LoVo (cell line): ENCODE measurements at regions not wholly inside any gene's neighbourhood (a gene's known extent, or its start where the extent isn't known, plus 50 kb on each side); places are given as distances from the start of the nearest gene placed in this dataset.

Experiments
- DNase-seq: peaks from one replicate; pipeline ENCODE4 v3.0.0-alpha.2; 2016; ENCODE audit warnings: low spot score

DNA sequence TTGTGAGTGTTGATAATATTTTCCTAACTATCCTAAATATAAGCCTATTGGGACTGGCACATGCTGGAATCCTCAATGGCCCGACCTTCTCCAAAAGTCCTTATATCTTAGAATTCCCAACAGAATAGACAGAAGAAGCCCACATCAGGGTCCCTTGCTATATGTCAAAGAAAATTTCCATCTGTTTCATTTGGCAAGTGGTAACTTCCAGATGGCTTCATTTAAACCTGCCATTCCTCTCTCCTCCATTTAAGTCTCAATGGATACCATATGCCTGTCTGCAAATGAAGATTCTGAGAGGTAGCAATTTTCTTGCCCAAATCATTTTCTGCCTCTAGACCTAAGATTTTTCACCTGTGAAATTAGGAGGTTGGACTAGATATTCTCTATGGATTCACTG is 73.1 kb upstream of the KCNA4 start:
- no peak for DNase-seq

DNA sequence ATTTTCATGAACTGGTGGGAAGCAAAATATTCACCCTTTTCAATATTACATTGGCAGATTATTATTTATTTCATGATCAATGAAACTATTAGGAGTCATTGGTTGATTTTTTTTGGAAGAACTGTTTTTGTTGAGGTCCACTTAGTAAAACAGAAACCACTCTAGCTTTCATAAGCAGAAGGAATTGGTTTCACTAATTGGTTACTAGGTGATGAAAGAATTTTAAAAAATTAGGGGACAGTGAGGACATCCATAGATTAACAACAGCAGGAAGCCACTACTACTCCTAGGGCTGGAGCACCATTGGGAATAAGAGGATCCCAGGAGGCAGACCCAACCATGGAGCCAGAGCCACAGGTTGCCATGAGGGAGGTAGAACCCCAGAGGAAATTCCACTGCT is 74.4 kb upstream of the KCNA4 start:
- DNase-seq, result no peak

DNA sequence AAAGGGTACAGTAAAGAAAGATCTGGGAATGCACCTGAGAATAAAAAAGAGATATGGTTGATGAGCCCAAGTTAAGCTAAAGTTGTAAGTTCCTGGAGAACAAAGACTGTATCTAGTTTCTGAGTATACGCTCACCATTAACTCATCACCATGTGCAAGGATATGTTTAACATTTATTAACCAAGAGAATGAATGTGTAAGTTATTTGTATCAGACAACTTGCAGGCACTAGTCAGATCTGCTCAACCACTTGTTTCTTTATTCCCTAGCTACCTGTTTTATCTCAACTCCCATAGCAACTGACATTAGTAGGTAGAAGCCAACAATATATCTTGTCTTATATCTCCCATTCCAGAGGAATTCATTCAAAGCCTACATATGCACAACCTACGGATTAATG is 74.9 kb upstream of the KCNA4 start:
- no peak for DNase-seq

DNA sequence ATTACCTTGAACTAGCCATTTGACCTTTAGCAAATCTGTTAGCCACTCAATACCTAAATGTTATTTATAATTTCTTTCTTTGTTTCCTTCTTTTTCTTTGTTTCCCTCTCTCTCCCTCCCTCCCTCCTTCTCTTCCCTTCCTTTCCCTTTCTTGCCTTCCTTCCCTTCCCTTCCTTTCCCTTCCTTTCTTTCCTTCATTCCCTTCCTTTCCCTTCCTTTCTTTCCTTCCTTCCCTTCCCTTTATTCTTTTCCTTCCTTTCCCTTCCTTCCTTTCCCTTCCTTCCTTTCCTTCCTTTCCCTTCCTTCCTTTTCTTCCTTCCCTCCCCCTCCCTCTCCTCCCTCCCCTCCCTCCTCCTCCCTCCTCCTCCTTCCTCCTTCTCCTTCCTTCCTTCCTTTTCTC is 75.7 kb upstream of the KCNA4 start:
- no peak for DNase-seq

DNA sequence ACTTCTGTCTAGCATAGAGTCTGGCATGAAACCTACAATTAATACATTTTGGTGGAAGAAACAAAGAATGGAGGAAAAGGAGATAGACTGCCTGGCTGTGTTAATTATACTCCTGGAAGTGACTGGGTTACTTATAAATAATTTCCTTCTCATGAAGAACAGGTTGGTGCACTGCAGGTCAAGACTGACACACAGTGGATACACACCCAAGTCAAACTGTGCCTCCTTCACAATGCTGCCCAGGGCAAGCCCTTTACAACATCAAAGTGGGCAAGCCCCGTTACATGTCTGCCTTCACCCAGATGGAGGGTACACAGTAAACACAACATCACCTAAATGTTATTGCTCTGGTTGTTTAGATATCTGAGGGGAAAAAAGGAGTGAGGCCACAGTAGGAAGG is 83.7 kb upstream of the KCNA4 start:
- no peak for DNase-seq

DNA sequence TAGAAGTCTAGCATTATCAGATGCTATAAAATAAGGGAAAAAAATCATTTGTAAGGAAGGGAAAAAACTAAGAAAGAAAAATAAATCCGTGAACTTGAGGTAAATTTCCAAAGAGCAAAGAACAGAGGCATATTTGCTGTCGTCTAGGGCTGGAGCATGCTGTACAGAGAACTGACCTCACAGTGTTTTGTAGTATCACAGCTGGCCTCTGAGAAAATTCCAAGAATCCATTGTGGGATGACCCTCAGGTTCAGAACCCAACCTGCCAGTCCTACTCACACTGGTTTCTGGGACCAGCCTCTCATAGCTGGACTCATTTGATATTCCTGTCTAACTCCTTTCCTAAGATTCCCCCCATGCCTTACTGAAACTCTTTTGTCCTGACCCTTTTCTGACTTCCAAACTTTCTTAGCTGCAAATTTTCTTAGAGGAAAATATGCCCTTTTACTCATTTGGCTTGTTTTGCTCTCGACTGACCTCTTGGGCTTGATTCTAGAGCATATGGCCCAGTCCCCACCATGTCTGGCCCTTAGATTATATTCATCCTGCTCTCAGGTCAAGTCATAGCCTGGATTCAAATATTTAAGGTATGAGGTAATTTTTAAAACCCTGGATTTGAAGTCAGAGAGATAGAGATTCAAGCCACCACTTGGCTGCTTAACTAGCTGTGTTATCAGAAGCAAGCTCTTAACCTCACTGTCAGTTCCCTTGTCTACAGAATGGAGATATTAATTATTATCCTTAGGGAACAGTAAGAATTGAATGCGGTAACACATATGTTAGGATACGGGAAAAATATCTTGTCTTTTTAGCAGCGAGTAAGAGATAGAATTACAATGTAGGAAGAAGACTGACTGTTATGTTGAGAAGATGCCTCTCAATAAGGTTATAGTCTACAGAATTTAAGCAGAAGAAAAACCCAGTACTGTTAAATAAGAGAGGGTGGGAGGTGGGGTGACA is 89.7 kb upstream of the KCNA4 start:
- DNase-seq, result no peak

DNA sequence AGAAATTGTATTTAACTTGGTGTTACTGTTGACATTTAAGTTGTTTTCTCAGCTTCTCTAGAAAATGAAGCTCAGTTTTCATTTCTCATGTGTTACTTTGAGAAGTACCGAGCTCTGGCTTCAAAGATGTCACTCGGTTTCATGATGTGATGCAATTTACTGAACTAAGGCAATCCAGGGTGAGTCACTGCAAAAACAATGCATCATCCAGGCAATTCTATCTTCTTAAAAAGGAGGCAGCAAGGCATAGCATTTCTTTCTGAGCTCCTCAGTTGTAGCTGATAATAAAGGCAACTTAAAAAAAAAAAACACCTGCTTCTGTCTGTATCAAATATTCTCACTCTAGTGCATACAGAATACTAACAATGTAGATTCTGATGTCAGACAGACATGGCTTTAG is 91.1 kb upstream of the KCNA4 start:
- DNase-seq, result peak; percentile 47

DNA sequence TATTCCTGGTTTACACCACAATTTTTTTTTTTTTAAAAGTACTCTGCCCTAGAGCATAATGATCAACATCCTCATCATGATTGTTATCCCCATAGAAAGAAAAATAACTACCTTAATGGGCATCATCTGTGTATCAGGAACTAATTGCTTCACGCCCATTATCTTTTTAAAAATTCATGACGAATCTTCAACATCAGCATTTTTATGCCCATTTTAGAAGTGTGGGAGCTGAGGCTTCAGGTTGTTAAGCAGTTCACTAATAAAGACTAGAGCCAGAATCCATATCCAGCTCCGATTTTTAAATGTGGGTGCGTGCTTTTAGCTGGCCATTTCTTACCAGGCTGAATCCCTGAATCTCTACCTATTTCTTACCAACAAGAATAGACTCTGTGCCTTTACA is 92.9 kb upstream of the KCNA4 start:
- no peak for DNase-seq

DNA sequence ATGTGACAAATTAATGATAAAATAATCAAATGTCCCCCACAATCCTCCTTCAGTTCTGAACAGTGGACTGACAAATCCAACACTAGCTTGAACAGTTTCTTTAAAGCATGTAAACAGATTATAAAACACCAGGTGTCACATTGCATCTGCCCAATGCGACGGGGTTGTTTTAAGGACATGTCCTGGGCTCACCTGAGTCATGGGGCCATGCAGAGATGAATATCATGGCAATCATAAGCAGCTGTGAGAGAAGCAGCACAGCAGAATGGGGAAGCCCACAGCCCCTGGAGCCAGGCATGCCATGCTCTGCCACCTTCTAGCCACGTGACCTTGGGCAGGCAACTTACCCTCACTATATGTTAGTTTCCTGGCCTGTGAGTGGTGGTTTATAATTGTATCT is 93.9 kb upstream of the KCNA4 start:
- DNase-seq, result no peak

DNA sequence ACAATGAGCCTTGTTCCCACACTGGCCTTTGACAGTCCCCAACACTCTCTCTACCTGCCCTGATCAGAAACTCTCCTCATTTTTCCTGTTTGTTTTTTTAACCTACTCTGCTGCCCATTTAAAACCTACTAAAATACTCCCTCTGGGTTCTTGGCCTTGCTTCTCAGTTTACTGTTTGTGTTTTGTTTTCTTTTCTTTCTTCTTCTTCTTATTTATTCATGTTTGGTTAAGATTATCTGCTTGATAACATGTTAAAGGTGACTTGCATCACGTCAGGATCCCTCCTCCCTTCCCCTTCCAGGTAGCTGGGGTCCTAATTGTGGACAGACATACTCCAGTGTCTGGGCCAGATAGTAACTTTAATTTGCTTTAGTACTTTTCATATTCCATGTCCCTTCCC is 95.0 kb upstream of the KCNA4 start:
- no peak for DNase-seq

DNA sequence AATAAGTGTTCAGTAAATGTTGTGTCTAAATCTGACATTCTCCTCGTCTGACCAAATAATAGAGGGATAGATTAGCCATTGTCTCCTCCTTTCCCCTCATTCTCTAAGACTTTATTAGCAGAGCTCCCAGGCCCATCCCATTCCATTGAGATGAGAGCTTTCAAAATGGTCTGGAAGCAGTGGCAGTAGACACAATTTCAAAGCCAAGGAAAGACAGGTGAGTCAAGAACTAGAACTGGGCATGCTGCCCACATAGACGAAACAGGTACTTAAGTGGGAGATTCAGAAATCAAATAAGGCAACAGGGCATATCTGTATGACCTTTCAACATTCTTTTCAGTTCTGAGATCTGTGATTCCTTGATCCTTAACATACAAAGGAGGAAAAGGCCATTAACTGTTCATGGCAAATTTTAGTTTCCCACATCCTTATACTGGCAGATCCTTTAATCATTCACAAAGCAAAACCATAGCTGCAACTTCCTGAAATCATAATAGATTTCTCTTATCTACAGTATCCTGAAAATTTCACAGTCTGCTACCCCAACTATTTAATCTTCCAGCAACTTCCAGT is 96.6 kb upstream of the KCNA4 start:
- DNase-seq, result no peak

DNA sequence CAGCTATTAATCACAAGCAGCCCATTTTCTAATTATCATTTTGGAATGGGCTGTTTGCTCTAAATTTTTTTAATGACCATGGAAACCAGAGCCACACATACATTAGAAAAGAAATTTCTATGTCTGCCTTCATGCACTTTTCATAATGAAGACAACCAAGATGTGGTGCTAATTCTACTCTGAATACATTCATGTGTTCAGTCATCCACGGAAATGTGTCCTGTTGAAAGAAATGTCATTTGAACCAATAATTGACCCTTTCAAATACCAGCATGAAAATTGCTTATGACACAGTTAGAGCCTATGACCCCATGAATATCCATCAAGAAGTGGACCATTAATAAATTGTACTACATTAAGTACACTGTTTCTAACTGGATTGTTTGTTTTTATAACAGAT is 99.7 kb upstream of the KCNA4 start:
- no peak for DNase-seq

DNA sequence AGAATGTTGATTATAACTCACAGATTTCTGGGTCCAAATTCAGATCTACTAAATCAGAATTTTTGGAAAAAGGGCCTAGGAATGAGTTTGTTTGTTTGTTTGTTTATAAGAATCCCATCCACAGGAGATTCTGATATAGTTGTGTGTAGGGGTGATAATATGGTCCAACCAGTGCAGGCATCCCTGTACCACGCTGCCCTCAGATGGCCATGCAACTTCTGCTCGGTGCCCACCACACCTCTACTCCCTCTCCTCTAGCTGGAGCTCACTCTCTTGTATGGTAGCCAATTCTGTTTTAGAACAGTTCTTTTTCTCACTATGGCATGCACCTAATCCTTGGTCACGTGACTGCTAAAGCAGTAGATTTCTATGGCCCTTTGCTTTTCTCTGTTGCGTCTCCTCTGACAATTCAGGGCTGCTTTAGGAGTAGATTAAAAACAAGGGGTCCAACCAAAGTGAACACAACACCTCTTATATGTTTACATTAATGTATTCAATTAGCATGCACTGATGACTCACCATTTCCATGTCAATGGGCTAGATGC is 103.3 kb upstream of the KCNA4 start:
- DNase-seq, result no peak

DNA sequence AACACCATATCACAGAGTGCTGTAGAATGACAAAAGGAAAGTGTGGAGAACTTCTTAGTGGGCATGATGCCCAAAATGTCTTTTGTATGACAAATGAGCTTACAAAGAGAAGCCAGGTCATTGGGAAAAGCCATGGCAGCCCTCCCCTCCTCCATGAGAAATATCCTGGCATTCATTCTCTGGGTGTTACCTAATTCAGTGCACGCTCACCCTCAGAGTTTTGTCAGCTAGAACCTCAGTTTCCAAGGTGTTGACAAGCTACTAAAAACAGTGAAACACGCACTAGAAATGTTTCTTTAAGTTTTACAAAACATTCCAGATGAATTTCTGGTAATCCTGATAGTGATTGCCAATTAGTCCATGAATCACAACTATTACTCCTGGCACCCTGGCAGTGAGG is 105.4 kb upstream of the FSHB start:
- no peak for DNase-seq

DNA sequence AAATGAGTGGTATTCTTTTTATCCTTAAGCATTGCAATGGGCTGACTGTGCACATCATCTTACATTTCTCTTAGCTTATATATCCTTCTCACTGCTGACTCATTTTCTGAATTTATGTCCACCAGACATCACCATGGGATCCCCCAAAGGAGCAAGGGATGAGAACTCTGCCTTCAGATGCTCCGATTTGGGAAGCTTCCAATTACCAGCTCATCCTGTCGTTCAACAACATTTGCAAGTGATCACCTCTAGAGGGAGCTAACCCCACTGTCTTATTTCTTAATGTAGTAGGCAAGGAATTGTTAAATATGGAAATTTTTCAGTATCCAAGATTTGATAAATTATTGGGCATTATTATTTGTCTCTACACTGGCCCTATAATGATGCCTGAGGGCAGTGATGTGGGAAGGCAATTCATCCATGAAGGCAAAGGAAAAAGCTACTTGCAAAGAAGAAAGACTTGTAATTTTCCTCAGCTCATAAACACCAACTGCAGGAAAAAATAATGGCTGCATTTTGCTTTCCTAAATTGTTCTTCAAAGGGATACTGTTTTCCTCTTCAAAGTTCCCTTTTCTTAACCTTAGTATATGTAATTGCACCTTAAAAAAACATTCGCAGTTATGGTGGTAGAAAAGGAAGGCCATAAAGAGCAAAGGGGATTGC is 102.4 kb upstream of the FSHB start:
- DNase-seq, result peak; percentile 18

DNA sequence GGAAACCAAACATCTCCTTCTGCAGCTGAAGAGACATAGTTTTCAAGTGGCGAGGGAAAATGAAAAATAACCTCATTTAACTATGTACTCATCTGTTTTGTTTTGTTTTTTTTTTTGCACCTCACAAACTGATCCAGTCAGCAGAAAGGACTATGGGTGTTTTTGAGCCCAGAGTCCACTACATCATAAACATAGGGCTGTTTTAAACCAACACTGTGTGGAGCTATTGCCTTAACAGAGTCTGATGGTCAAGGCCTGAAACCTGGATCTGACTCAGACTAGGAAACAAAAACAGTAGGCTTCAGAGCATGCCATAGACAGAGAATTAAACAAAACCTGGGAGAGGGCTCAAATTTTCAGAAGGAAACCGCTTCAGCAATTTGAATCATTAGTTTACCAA is 99.3 kb upstream of the FSHB start:
- DNase-seq, result no peak

DNA sequence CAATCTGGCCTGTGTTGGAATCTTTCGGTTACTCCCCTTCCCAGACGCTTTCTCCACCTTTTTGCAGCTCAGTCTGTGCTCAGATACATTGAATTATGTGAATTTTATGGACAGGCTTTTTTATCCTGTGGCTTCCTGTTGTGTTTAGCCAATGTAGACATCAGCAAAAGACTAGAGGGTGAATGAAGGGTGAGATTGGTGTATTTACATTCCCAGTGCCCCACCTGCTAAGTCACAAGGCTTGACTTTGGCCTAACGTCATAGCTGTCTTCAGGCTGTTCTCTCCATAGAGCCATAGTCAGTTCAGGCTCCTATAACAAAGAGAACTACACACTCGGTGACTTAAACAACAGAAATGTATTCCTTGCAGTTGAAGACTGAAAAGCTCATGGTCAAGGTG is 97.5 kb upstream of the FSHB start:
- DNase-seq, result no peak

DNA sequence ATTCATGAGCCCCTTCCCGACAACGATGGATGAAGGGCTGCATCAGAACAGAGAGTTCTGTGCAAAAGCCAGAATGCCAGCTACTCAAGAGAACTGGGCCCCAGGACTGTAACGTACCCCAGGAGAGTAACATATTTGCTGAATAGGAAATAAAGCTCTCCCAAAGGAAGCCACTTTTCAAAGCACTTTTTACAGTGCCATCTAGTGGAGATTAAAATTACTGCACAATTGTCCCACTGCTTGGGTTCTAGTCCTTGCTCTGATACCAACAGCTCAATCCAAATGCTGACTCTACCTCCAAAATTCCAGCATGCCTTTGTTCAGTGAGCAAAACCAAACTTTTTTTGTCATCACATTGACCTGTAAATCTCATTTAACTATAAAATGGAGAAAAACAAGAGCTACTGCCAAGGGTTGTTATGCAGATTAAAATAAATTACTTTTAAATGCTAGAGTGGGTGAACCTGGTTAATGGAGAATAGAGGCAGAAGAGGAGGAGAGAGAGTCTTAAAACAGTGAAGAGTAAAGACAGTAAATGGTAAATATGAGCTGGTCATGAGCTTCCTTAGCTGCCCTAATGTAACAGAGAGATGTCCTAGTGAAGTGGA is 87.6 kb upstream of the FSHB start:
- DNase-seq, result peak; percentile 30

DNA sequence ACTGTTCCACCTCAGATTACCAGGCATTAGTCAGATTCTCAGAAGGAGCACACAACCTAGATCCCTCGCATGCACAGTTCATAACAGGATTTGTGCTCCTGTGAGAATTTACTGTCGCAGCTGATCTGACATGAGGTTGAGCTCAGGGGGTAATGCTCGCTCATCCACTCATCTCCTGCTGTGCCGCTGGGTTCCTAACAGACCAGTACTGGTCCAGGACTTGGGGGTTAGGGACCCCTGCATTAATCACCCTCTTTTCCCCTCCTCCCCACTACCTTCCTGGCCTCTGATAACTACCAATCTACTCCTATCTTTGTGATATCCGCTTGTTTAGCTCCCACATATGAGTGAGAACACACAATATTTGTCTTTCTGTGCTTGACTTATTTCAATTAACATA is 83.5 kb upstream of the FSHB start:
- DNase-seq, result no peak

DNA sequence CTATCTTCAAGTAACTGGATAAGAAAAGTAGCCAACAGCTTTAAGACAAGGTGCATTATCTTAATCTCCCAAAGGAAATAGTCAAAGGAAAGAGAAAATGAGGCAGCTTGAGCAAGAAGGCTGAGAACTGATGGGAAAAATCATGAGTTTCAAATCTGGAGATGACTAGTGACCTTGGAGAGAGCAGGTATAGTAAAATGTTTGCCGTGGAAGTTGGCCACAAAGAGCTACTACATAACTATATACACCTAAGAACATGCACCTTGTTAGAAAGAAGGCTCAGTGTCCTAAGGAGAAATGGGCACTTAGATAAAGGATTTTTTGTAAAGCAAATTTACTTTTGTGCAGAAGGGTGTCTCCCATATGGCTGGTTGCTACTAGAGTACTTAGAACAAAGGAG is 80.8 kb upstream of the FSHB start:
- DNase-seq, result no peak

DNA sequence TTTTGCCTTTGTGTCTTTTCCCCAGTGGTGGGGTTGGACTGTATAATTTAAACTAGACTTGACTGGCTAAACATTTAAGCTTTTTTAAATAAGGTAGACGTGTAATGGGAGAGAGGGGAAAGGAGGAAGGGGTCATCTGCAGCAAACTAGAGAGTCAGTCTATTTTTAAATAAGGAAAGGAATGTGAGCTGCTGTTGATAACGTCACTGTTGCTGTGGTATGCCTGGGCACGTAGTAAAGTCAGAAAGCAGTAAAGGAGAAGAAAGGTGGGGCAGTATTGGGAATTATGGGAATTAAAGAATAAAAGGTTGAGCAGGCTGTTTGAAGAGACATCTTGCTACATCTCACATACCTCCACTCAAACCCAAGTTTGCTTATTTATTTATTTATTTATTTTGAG is 80.4 kb upstream of the FSHB start:
- DNase-seq, result no peak

DNA sequence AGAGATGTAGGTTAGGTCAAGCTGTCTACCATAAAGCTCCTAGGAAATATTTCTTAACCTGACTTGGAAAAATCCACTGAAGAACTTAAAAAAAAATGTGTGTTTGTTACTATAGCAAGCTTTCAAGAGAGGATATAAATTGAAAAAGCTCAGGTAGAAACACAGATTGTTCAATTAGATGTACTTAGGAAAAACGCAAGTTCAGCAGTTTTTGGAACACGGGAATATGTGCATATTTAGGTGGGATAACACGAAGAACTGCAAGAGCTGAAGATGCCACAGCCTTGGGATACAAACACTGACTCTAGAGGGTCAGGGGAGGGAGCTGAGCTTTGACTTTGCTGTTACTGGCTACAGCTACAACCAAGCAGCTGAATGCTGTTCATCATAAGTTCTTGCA is 77.8 kb upstream of the FSHB start:
- no peak for DNase-seq

DNA sequence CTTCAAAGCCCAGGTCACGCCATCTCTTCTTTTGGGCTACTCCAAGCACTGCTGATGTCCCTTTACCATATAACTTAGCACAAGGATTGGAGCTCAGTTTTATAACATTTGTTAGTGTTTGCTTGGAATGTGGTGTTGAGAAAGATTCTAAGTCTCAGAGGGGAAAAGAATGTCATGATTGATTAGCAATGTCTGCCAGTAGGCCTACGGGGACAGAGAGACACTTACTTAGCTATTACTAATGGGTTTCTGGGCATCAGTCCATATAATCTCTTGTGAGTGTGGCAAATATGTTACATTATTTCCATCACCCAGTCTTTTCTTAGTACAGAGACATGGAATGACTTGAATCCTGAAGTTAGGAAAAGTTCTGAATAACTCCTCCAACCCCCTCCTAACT is 75.4 kb upstream of the FSHB start:
- DNase-seq, result no peak
